SU-DHL-6 (cell line): ENCODE measurements at regions not wholly inside any gene's neighbourhood (a gene's known extent, or its start where the extent isn't known, plus 50 kb on each side); places are given as distances from the start of the nearest gene placed in this dataset.

ENCODE experiments used
- H2AFZ ChIP-seq: fragments of 200-600 bp; sonication (generic); 2 replicates; pipeline ENCODE4 v1.6.1; 2014; ENCODE audit warnings: low read depth, mild to moderate bottlenecking, moderate library complexity, mixed read lengths, antibody characterized with exemption, low read length; ENCODE audit not compliant: severe bottlenecking
- H3F3A ChIP-seq: fragments of 200-600 bp; shearing (Covaris generic); 2 replicates; pipeline ENCODE4 v1.6.0; 2016; ENCODE audit warnings: antibody characterized with exemption, mild to moderate bottlenecking; ENCODE audit not compliant: insufficient read depth
- H3K27ac ChIP-seq: fragments of 200-600 bp; sonication (generic); 2 replicates; pipeline ENCODE4 v1.5.1; 2016; ENCODE audit warnings: low read depth, mild to moderate bottlenecking, low read length, moderate library complexity, mixed read lengths
- H3K27me3 ChIP-seq: fragments of 200-600 bp; sonication (generic), shearing (Covaris generic); 2 replicates; pipeline ENCODE4 v1.6.0; 2014; ENCODE audit warnings: mild to moderate bottlenecking, low read length
- H3K36me3 ChIP-seq: fragments of 200-600 bp; sonication (generic); 2 replicates; pipeline ENCODE4 v1.6.1; 2014; ENCODE audit warnings: mild to moderate bottlenecking, low read length, mixed read lengths
- H3K4me2 ChIP-seq: fragments of 300-600, 200-600 bp; shearing (Covaris generic), sonication (generic); 2 replicates; pipeline ENCODE4 v1.6.0; 2014; ENCODE audit warnings: low read length, low read depth, mild to moderate bottlenecking; ENCODE audit not compliant: poor library complexity, severe bottlenecking
- H3K4me3 ChIP-seq: fragments of 200-600 bp; sonication (generic); 2 replicates; pipeline ENCODE4 v1.5.1; 2014; ENCODE audit warnings: antibody characterized with exemption, low read length, mild to moderate bottlenecking, mixed read lengths; ENCODE audit not compliant: insufficient read depth, poor library complexity, severe bottlenecking
- H3K79me2 ChIP-seq: fragments of 200-600 bp; sonication (generic); 2 replicates; pipeline ENCODE4 v1.6.1; 2014; ENCODE audit warnings: mild to moderate bottlenecking, low read length, moderate library complexity; ENCODE audit not compliant: insufficient read depth
- H3K9ac ChIP-seq: fragments of 200-600 bp; sonication (generic); 2 replicates; pipeline ENCODE4 v1.7.0; 2014; ENCODE audit warnings: mild to moderate bottlenecking, low read length
- H3K9me2 ChIP-seq: fragments of 200-600 bp; sonication (generic); replicated peaks from 2 replicates; pipeline ENCODE4 v1.6.1; 2014; ENCODE audit warnings: low read length; ENCODE audit not compliant: insufficient read depth
- H3K9me3 ChIP-seq: fragments of 200-600 bp; sonication (generic); 2 replicates; pipeline ENCODE4 v1.6.1; 2014; ENCODE audit warnings: low read length, mixed read lengths; ENCODE audit not compliant: insufficient read depth
- H4K20me1 ChIP-seq: fragments of 200-600 bp; sonication (generic); 2 replicates; pipeline ENCODE4 v1.6.1; 2014; ENCODE audit warnings: low read depth, mild to moderate bottlenecking, antibody characterized with exemption, low read length, moderate library complexity, mixed read lengths
- CTCF ChIP-seq: fragments of 200-600 bp; sonication (generic); IDR thresholded peaks from one replicate; pipeline ENCODE4 v1.5.1; 2017; ENCODE audit warnings: antibody characterized with exemption, mild to moderate bottlenecking, low read length, moderate library complexity; ENCODE audit not compliant: insufficient read depth, poor library complexity, severe bottlenecking
- EZH2phosphoT487 ChIP-seq: fragments of 200-600 bp; sonication (generic), shearing (Covaris generic); conservative IDR thresholded peaks from 2 replicates; pipeline ENCODE4 v1.6.1; 2018; ENCODE audit warnings: mild to moderate bottlenecking, antibody characterized with exemption, low read length, moderate library complexity, mixed read lengths

DNA sequence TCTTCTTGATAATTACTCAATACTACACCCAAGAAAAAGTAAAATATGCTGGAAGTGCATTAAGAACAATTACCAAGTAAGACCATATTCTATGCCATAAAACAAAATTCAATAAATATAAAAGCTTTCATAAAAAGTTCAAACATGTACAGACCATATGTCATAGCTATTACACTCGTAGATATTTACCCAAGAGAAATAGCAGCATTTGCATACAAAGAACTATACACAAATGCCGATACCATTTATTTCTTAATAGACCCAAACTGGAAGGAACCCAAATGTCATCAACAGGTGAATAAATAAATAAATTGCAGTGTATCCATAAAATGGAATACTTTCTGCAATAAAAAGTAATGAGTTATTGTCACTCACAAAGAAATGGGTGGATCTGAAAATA is 78.3 kb upstream of the SLC16A7 start:
- Histone ChIP-seq H3K79me2 (no peaks in the 10 kb centered on the region), H3K36me3 (no peaks in the 10 kb centered on the region), H3K9ac (no peak overlapping the region), H3F3A (no peaks in the 10 kb centered on the region), H3K9me3 (no peaks in the 10 kb centered on the region), H4K20me1 (no peaks in the 10 kb centered on the region), H3K4me2 (no peak overlapping the region), H3K27me3 (no peaks in the 10 kb centered on the region), H3K4me3 (no peak overlapping the region), H2AFZ (no peak overlapping the region), H3K27ac (no peak overlapping the region), H3K9me2 (no peaks in the 10 kb centered on the region)
- TF ChIP-seq CTCF = no peak
- TF ChIP-seq EZH2phosphoT487 = no peak

- H3F3A ChIP-seq = no peaks in the 10 kb centered on the region
- H3K9me2 ChIP-seq = no peaks in the 10 kb centered on the region
- H4K20me1 ChIP-seq = no peaks in the 10 kb centered on the region
- no peaks in the 10 kb centered on the region for H3K27me3 ChIP-seq
- no peak overlapping the region for H2AFZ ChIP-seq
- no peak for TF ChIP-seq CTCF
- TF ChIP-seq EZH2phosphoT487 = no peak
- H3K79me2 ChIP-seq = no peaks in the 10 kb centered on the region
- H3K4me3 ChIP-seq = no peak overlapping the region
- H3K4me2 ChIP-seq = no peak overlapping the region
- no peak overlapping the region for H3K27ac ChIP-seq
- H3K9me3 ChIP-seq = no peaks in the 10 kb centered on the region
- no peaks in the 10 kb centered on the region for H3K36me3 ChIP-seq
- no peak overlapping the region for H3K9ac ChIP-seq
Measured at GRCh38 chr12:59500915-59501314, 94.9 kb upstream of the SLC16A7 start.

DNA sequence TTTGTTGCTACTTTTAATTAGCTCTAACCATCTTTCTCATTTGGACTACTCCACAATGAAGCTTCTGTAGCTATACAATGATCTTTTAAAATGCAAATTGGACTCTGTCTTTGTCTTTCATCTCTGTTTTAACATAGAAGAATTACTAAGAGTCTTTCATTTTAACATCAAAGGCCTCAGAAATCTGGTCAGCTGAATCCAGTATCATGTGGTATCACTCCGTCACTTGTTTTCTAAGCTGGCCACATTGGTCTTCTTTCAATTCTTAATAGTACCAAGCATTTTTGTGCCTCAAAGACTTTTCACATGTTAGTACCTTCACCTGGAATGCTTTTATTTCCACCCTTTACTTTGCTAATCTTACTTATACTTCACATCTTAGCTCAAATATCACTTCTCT is 95.5 kb upstream of the SLC16A7 start:
- no peak overlapping the region for H3K27ac ChIP-seq
- H3K4me3 ChIP-seq = no peak overlapping the region
- no peaks in the 10 kb centered on the region for H3K36me3 ChIP-seq
- no peak for TF ChIP-seq EZH2phosphoT487
- no peak for TF ChIP-seq CTCF
- no peaks in the 10 kb centered on the region for H4K20me1 ChIP-seq
- no peak overlapping the region for H3K4me2 ChIP-seq
- no peaks in the 10 kb centered on the region for H3K79me2 ChIP-seq
- no peaks in the 10 kb centered on the region for H3K9me3 ChIP-seq
- H3K9ac ChIP-seq = no peak overlapping the region
- no peaks in the 10 kb centered on the region for H3K9me2 ChIP-seq
- no peak overlapping the region for H2AFZ ChIP-seq
- H3F3A ChIP-seq = no peaks in the 10 kb centered on the region
- no peaks in the 10 kb centered on the region for H3K27me3 ChIP-seq

DNA sequence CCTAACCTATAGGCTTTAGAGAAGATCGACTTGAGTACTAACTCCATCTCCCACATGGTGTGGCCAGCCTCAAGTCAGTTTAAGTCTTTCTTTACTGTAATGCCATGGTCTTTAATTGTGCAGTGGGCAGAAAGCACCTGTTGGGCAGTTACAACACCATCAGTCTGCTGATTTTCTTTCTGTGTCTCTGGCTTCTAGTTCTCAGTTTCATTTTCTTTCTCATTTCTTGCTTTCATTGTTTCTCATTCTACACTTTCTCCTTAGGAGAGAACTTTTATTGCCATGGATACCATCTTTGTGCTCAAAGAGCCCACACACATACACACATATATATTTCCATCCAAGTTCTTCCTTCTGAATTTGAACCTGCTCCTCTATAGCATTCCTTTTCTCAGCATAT is 96.1 kb upstream of the SLC16A7 start:
- H3K9me3 ChIP-seq = no peaks in the 10 kb centered on the region
- no peaks in the 10 kb centered on the region for H3K27me3 ChIP-seq
- no peaks in the 10 kb centered on the region for H4K20me1 ChIP-seq
- H3K36me3 ChIP-seq = no peaks in the 10 kb centered on the region
- H3K4me2 ChIP-seq = no peak overlapping the region
- TF ChIP-seq CTCF (no peak), EZH2phosphoT487 (no peak)
- H3K4me3 ChIP-seq = no peak overlapping the region
- H3K79me2 ChIP-seq = no peaks in the 10 kb centered on the region
- no peaks in the 10 kb centered on the region for H3K9me2 ChIP-seq
- no peak overlapping the region for H2AFZ ChIP-seq
- H3F3A ChIP-seq = no peaks in the 10 kb centered on the region
- no peak overlapping the region for H3K27ac ChIP-seq
- no peak overlapping the region for H3K9ac ChIP-seq
